Neural cell (in vitro differentiated cells): ENCODE measurements at regions not wholly inside any gene's neighbourhood (a gene's known extent, or its start where the extent isn't known, plus 50 kb on each side); places are given as distances from the start of the nearest gene placed in this dataset.

Experiments used
- H2AFZ ChIP-seq: fragments of 200-600, 300-800 bp; sonication (generic), shearing (Covaris generic); 2 replicates; pipeline ENCODE4 v1.6.0; 2014; ENCODE audit warnings: low read depth, mild to moderate bottlenecking, antibody characterized with exemption, low read length, moderate library complexity
- H3F3A ChIP-seq: fragments of 200-600 bp; shearing (Covaris generic); 2 replicates; pipeline ENCODE4 v1.6.1; 2016; ENCODE audit warnings: mild to moderate bottlenecking, moderate library complexity, mixed read lengths, antibody characterized with exemption, low read length; ENCODE audit not compliant: insufficient read depth, poor library complexity, severe bottlenecking
- H3K27ac ChIP-seq: fragments of 200-600, 300-800 bp; sonication (generic), shearing (Covaris generic); 2 replicates; pipeline ENCODE4 v1.5.1; 2014; ENCODE audit warnings: mild to moderate bottlenecking, low read length, moderate library complexity
- H3K27me3 ChIP-seq: fragments of 300-800, 200-600 bp; sonication (generic), shearing (Covaris generic); 2 replicates; pipeline ENCODE4 v1.6.0; 2014; ENCODE audit warnings: mild to moderate bottlenecking, low read depth, low read length, moderate library complexity; ENCODE audit not compliant: insufficient read depth
- H3K36me3 ChIP-seq: fragments of 300-800, 200-600 bp; sonication (generic), shearing (Covaris generic); 2 replicates; pipeline ENCODE4 v1.5.1; 2014; ENCODE audit warnings: mild to moderate bottlenecking, antibody characterized with exemption, low read length, moderate library complexity; ENCODE audit not compliant: insufficient read depth
- H3K4me2 ChIP-seq: fragments of 300-800, 200-600 bp; sonication (generic), shearing (Covaris generic); 2 replicates; pipeline ENCODE4 v1.6.0; 2014; ENCODE audit warnings: mild to moderate bottlenecking, low read length
- H3K4me3 ChIP-seq: fragments of 300-800, 200-600 bp; sonication (generic), shearing (Covaris generic); 2 replicates; pipeline ENCODE4 v1.5.1; 2014; ENCODE audit warnings: mild to moderate bottlenecking, low read length, moderate library complexity
- H3K79me2 ChIP-seq: fragments of 200-600 bp; shearing (Covaris generic); replicated peaks from 2 replicates; pipeline ENCODE4 v1.6.0; 2014; ENCODE audit warnings: mild to moderate bottlenecking, low read length, moderate library complexity; ENCODE audit not compliant: insufficient read depth
- H3K9ac ChIP-seq: fragments of 300-800, 200-600 bp; sonication (generic), shearing (Covaris generic); 2 replicates; pipeline ENCODE4 v1.6.1; 2016; ENCODE audit warnings: mild to moderate bottlenecking, low read length, mixed read lengths
- H3K9me2 ChIP-seq: fragments of 200-600 bp; shearing (Covaris generic); 2 replicates; pipeline ENCODE4 v1.6.1; 2016; ENCODE audit warnings: mild to moderate bottlenecking, low read length, mixed read lengths; ENCODE audit not compliant: insufficient read depth
- H3K9me3 ChIP-seq: fragments of 200-600, 300-800 bp; sonication (generic), shearing (Covaris generic); 2 replicates; pipeline ENCODE4 v1.6.1; 2016; ENCODE audit warnings: mild to moderate bottlenecking, mixed run types, low read length, moderate library complexity, mixed read lengths
- H4K20me1 ChIP-seq: fragments of 200-600 bp; shearing (Covaris generic); 2 replicates; pipeline ENCODE4 v1.6.1; 2016; ENCODE audit warnings: mild to moderate bottlenecking, mixed run types; ENCODE audit not compliant: insufficient read depth
- CTCF ChIP-seq: fragments of 450-650 bp; IDR thresholded peaks from 2 replicates; pipeline ENCODE4 v1.5.1; 2014; ENCODE audit warnings: antibody characterized with exemption, mild to moderate bottlenecking, moderate library complexity; ENCODE audit not compliant: poor library complexity, severe bottlenecking
- EP300 ChIP-seq: fragments of 450-650 bp; conservative IDR thresholded peaks from 2 replicates; pipeline ENCODE4 v1.6.1; 2014; ENCODE audit warnings: antibody characterized with exemption, mild to moderate bottlenecking, moderate library complexity; ENCODE audit not compliant: poor library complexity, severe bottlenecking
- EZH2 ChIP-seq: fragments of 200-600, 300-800 bp; shearing (Covaris generic), sonication (generic); IDR thresholded peaks from 2 replicates; pipeline ENCODE4 v1.6.1; 2014; ENCODE audit warnings: antibody characterized with exemption, low read length, borderline replicate concordance, mild to moderate bottlenecking; ENCODE audit not compliant: insufficient read depth, poor library complexity, severe bottlenecking
- MXI1 ChIP-seq: fragments of 450-650 bp; conservative IDR thresholded peaks from 2 replicates; pipeline ENCODE4 v1.6.1; 2014; ENCODE audit warnings: antibody characterized with exemption, mild to moderate bottlenecking; ENCODE audit not compliant: poor library complexity, severe bottlenecking
- POLR2AphosphoS5 ChIP-seq: IDR thresholded peaks from 2 replicates; pipeline ENCODE4 v1.6.1; 2012
- RAD21 ChIP-seq: fragments of 450-650 bp; conservative IDR thresholded peaks from 2 replicates; pipeline ENCODE4 v1.6.1; 2014; ENCODE audit warnings: antibody characterized with exemption, mild to moderate bottlenecking, moderate library complexity
- REST ChIP-seq: IDR thresholded peaks from 2 replicates; pipeline ENCODE4 v1.6.1; 2012; ENCODE audit warnings: borderline replicate concordance
- SMC3 ChIP-seq: fragments of 450-650 bp; conservative IDR thresholded peaks from 2 replicates; pipeline ENCODE4 v1.6.1; 2014; ENCODE audit warnings: antibody characterized with exemption, mild to moderate bottlenecking, moderate library complexity; ENCODE audit not compliant: poor library complexity
- TAF1 ChIP-seq: IDR thresholded peaks from 2 replicates; pipeline ENCODE4 v1.6.1; 2012; ENCODE audit warnings: low read depth

GRCh38 chr2:226609366-226609765 is 190.3 kb downstream of the IRS1 start:
- H3K9me3 ChIP-seq = no peaks in the 10 kb centered on the region
- no peak overlapping the region for H3K4me2 ChIP-seq
- H3K9ac ChIP-seq = no peak overlapping the region
- no peaks in the 10 kb centered on the region for H4K20me1 ChIP-seq
- H3K9me2 ChIP-seq = no peaks in the 10 kb centered on the region
- no peaks in the 10 kb centered on the region for H3F3A ChIP-seq
- H3K4me3 ChIP-seq = no peak overlapping the region
- H3K36me3 ChIP-seq = no peaks in the 10 kb centered on the region
- H2AFZ ChIP-seq = no peak overlapping the region
- H3K27ac ChIP-seq = no peak overlapping the region
- TF ChIP-seq RAD21 (no peak), MXI1 (no peak), CTCF (no peak), TAF1 (no peak), SMC3 (no peak), REST (no peak), EP300 (no peak)
- no peaks in the 10 kb centered on the region for H3K27me3 ChIP-seq
- H3K79me2 ChIP-seq = no peaks in the 10 kb centered on the region

GRCh38 chr2:226608451-226608850 is 191.2 kb downstream of the IRS1 start:
- no peaks in the 10 kb centered on the region for H3K79me2 ChIP-seq
- H3K4me3 ChIP-seq = no peak overlapping the region
- no peaks in the 10 kb centered on the region for H3K36me3 ChIP-seq
- no peak overlapping the region for H3K27ac ChIP-seq
- no peak overlapping the region for H2AFZ ChIP-seq
- no peaks in the 10 kb centered on the region for H3K9me2 ChIP-seq
- H3F3A ChIP-seq = no peaks in the 10 kb centered on the region
- no peaks in the 10 kb centered on the region for H3K27me3 ChIP-seq
- H3K9ac ChIP-seq = no peak overlapping the region
- H3K4me2 ChIP-seq = no peak overlapping the region
- no peak for TF ChIP-seq CTCF
- TF ChIP-seq EZH2 = no peak
- TF ChIP-seq MXI1 = no peak
- TF ChIP-seq TAF1 = no peak
- TF ChIP-seq SMC3 = no peak
- TF ChIP-seq POLR2AphosphoS5 = no peak
- TF ChIP-seq EP300 = no peak
- TF ChIP-seq RAD21 = no peak
- TF ChIP-seq REST = no peak
- no peaks in the 10 kb centered on the region for H4K20me1 ChIP-seq
- H3K9me3 ChIP-seq = no peaks in the 10 kb centered on the region
